Keratinocyte (primary cell): ENCODE measurements at regions not wholly inside any gene's neighbourhood (a gene's known extent, or its start where the extent isn't known, plus 50 kb on each side); places are given as distances from the start of the nearest gene placed in this dataset.

Experiments used
- EZH2 ChIP-seq: IDR thresholded peaks from one replicate; pipeline ENCODE4 v1.6.1; 2012; ENCODE audit warnings: inconsistent platforms, mild to moderate bottlenecking, low read length, moderate library complexity
- TF ChIP-seq, protein P1 (sequence below), 3 experiments: IDR thresholded peaks in 1 of 3; conservative IDR thresholded peaks in 1 of 3; optimal IDR thresholded peaks in 1 of 3; 2 replicates in 2 of 3; 3 replicates in 1 of 3; pipeline versions ENCODE3 to v1.5.1; 2011; ENCODE audit warnings: low read length in 3 of 3, mild to moderate bottlenecking in 3 of 3, moderate library complexity in 2 of 3, control low read depth in 1 of 3, inconsistent platforms in 1 of 3; ENCODE audit not compliant: insufficient read depth in 2 of 3; ENCODE audit errors: extremely low read depth in 1 of 3

DNA sequence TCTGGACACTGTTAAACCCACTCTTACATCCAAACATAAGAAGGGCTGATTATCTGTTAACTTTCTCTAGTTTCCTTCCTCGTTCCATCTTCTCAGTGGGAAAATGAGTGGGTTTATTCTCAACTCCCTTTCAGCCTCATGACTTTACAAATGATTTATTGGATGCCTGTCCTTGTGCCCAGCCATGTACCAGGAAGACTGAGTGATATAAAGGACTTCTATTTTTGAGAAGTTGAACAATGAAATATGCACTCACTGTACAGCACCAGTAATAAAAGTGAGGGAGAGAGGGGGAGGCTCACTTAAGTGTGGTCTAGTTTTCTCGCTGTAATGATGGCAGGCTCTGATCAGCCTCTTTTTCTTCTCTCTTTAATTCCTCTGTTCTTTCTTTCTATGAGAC, 277.6 kb downstream of the SMARCA2 start:
- TF ChIP-seq, protein P1, sequence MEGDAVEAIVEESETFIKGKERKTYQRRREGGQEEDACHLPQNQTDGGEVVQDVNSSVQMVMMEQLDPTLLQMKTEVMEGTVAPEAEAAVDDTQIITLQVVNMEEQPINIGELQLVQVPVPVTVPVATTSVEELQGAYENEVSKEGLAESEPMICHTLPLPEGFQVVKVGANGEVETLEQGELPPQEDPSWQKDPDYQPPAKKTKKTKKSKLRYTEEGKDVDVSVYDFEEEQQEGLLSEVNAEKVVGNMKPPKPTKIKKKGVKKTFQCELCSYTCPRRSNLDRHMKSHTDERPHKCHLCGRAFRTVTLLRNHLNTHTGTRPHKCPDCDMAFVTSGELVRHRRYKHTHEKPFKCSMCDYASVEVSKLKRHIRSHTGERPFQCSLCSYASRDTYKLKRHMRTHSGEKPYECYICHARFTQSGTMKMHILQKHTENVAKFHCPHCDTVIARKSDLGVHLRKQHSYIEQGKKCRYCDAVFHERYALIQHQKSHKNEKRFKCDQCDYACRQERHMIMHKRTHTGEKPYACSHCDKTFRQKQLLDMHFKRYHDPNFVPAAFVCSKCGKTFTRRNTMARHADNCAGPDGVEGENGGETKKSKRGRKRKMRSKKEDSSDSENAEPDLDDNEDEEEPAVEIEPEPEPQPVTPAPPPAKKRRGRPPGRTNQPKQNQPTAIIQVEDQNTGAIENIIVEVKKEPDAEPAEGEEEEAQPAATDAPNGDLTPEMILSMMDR (optimal IDR thresholded peaks at IDR 0.05 in 1 of 3, IDR thresholded peaks at IDR 0.05 in 1 of 3, conservative IDR thresholded peaks at IDR 0.05 in 1 of 3; ENCODE audit: extremely low read depth in 1 of 3, insufficient read depth in 2 of 3, low read length in 3 of 3) = no peak
- no peak for TF ChIP-seq EZH2
